Peyer's patch (tissue), 4 donors: ENCODE measurements at regions not wholly inside any gene's neighbourhood (a gene's known extent, or its start where the extent isn't known, plus 50 kb on each side); places are given as distances from the start of the nearest gene placed in this dataset.

Experiments used
- POLR2A ChIP-seq, 2 donors: fragments of 450-650 bp; IDR thresholded peaks; one replicate each; pipeline ENCODE4 v1.5.1; 2017; ENCODE audit warnings: antibody characterized with exemption in 2 of 2, mild to moderate bottlenecking in 2 of 2, moderate library complexity in 2 of 2
- TF ChIP-seq, protein P1 (sequence below), 6 experiments: fragments of 450-650 bp in 4 of 6; fragments of 200-600 bp in 2 of 6; sonication (generic) in 1 of 6; IDR thresholded peaks; one replicate each; pipeline ENCODE4 v1.5.1; 2017 to 2019; ENCODE audit warnings: antibody characterized with exemption in 6 of 6, mild to moderate bottlenecking in 3 of 6, moderate library complexity in 1 of 6

DNA sequence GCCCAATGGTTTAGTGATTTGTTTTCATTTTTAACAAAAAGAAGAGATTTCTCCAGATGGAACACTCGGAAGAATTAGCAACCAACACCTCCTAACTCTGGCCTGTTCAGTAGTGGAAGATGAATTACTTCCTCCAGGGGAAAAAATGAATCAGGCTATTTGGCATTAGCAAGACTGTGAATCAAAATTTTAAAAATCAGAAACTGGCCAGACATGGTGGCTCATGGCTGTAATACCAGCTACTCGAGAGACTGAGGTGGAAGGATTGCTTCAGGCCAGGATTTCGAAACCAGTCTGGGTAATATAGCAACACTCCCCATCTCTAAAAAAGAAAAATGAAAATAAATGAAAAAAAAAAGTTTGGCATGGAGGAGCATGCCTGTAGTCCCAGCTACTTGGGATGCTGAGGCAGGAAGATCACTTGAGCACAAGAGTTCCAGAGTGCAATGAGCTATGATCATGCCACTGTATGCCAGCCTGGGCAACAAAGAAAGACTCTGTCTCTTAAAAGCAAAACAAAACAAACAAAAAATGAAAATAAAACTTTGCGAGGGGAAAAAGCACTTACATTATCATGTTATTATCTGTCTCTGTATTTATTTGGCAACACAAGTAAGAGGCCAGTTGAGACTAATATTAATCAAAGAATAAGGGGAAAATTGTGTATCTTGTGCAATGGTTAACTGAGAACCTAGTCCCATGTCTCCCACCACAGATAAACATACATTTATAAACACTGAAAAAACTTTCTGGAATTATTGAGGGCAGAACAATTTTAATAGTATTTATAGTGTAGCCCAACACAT is 796.3 kb upstream of the ANO3 start:
- TF ChIP-seq, protein P1, sequence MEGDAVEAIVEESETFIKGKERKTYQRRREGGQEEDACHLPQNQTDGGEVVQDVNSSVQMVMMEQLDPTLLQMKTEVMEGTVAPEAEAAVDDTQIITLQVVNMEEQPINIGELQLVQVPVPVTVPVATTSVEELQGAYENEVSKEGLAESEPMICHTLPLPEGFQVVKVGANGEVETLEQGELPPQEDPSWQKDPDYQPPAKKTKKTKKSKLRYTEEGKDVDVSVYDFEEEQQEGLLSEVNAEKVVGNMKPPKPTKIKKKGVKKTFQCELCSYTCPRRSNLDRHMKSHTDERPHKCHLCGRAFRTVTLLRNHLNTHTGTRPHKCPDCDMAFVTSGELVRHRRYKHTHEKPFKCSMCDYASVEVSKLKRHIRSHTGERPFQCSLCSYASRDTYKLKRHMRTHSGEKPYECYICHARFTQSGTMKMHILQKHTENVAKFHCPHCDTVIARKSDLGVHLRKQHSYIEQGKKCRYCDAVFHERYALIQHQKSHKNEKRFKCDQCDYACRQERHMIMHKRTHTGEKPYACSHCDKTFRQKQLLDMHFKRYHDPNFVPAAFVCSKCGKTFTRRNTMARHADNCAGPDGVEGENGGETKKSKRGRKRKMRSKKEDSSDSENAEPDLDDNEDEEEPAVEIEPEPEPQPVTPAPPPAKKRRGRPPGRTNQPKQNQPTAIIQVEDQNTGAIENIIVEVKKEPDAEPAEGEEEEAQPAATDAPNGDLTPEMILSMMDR (IDR thresholded peaks at IDR 0.05) = no peak
- no peak for TF ChIP-seq POLR2A (IDR thresholded peaks at IDR 0.05)
